ENCODE measurements at regions not wholly inside any gene's neighbourhood (a gene's known extent, or its start where the extent isn't known, plus 50 kb on each side); places are given as distances from the start of the nearest gene placed in this dataset.

GRCh38 chr5:104815212-104815611 is 1252.6 kb upstream of the NUDT12 start (continued):
- TF ChIP-seq ZNF70 (CRISPR knock-in tag; IDR thresholded peaks at IDR 0.05): no peak

DNA sequence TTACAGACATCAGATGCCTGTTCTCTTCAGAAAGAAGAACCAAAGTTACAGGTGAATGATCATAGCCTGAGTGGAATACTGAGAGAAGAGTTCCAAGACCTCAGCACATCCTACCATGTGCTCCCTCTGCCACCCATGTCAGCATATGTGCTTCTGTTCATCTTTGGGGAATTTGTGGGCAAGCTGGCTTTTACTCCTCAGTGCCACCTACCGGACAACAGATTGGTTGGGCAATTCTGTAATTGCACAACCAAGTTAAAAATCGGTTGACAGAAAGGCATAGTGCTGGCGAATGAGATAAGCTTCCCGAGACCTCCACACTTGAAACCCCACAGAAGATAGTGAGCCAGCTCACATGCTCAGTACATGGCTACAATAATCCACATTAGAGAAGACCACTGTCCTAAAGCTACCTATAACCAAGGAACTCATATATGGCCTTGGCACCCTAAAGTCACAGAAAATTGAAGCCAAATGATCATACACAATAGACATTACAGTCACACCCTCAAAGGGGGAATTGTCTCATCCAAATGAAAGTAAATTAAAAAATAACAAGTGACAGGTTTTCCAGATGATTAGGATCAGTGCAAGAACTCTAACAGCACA is 1238.0 kb upstream of the NUDT12 start:
- no peak for ATAC-seq
- TF ChIP-seq, protein P1, sequence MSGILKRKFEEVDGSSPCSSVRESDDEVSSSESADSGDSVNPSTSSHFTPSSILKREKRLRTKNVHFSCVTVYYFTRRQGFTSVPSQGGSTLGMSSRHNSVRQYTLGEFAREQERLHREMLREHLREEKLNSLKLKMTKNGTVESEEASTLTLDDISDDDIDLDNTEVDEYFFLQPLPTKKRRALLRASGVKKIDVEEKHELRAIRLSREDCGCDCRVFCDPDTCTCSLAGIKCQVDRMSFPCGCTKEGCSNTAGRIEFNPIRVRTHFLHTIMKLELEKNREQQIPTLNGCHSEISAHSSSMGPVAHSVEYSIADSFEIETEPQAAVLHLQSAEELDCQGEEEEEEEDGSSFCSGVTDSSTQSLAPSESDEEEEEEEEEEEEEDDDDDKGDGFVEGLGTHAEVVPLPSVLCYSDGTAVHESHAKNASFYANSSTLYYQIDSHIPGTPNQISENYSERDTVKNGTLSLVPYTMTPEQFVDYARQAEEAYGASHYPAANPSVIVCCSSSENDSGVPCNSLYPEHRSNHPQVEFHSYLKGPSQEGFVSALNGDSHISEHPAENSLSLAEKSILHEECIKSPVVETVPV (CRISPR knock-in tag; IDR thresholded peaks at IDR 0.05): no peak
- no peak for TF ChIP-seq SNAI2 (CRISPR knock-in tag; IDR thresholded peaks at IDR 0.05)
- TF ChIP-seq ZNF70 (CRISPR knock-in tag; IDR thresholded peaks at IDR 0.05): no peak
- no peak for TF ChIP-seq ESRRG (CRISPR knock-in tag; IDR thresholded peaks at IDR 0.05)
- TF ChIP-seq GLIS3 (CRISPR knock-in tag; IDR thresholded peaks at IDR 0.05): no peak
- no peak for TF ChIP-seq ZNF8 (CRISPR knock-in tag; IDR thresholded peaks at IDR 0.05)
- TF ChIP-seq TSHZ2 (CRISPR knock-in tag; IDR thresholded peaks at IDR 0.05): no peak
- no peak for TF ChIP-seq CREB5 (CRISPR knock-in tag; IDR thresholded peaks at IDR 0.05; ENCODE audit: low read depth)
- no peak for TF ChIP-seq CSDC2 (CRISPR knock-in tag; IDR thresholded peaks at IDR 0.05)
- TF ChIP-seq RARB (CRISPR knock-in tag; IDR thresholded peaks at IDR 0.05): no peak

- no peak for ATAC-seq
- TF ChIP-seq ISL1 (CRISPR knock-in tag; IDR thresholded peaks at IDR 0.05) (no peak), GLIS3 (CRISPR knock-in tag; IDR thresholded peaks at IDR 0.05) (no peak), CREB5 (CRISPR knock-in tag; IDR thresholded peaks at IDR 0.05; ENCODE audit: low read depth) (no peak), TCF4 (CRISPR knock-in tag; IDR thresholded peaks at IDR 0.05; ENCODE audit: borderline replicate concordance) (no peak), ZNF70 (CRISPR knock-in tag; IDR thresholded peaks at IDR 0.05) (no peak), ZC3H10 (CRISPR knock-in tag; IDR thresholded peaks at IDR 0.05) (no peak), SNAI2 (CRISPR knock-in tag; IDR thresholded peaks at IDR 0.05) (no peak)
These were observed 1231.1 kb upstream of the NUDT12 start for GRCh38 chr5:104793755-104794080.

GRCh38 chr5:104793031-104793754 is 1230.6 kb upstream of the NUDT12 start:
- TF ChIP-seq, protein P1 (CRISPR knock-in tag; IDR thresholded peaks at IDR 0.05): no peak
- TF ChIP-seq ESRRG (CRISPR knock-in tag; IDR thresholded peaks at IDR 0.05): no peak
- TF ChIP-seq PPARA (CRISPR knock-in tag; IDR thresholded peaks at IDR 0.05; ENCODE audit: borderline replicate concordance): no peak
- TF ChIP-seq CSDC2 (CRISPR knock-in tag; IDR thresholded peaks at IDR 0.05): no peak
- no peak for TF ChIP-seq OSR1 (CRISPR knock-in tag; IDR thresholded peaks at IDR 0.05)
- no peak for TF ChIP-seq TOX (CRISPR knock-in tag; IDR thresholded peaks at IDR 0.05; ENCODE audit: borderline replicate concordance)
- TF ChIP-seq GLIS3 (CRISPR knock-in tag; IDR thresholded peaks at IDR 0.05): no peak
- ATAC-seq: no peak

- peak; percentile 19; the same call in 1 of the 3 replicates for ATAC-seq
- TF ChIP-seq ZFP3 (CRISPR knock-in tag; IDR thresholded peaks at IDR 0.05) (no peak), ISL1 (CRISPR knock-in tag; IDR thresholded peaks at IDR 0.05) (no peak), TCF4 (CRISPR knock-in tag; IDR thresholded peaks at IDR 0.05; ENCODE audit: borderline replicate concordance) (no peak), ZNF70 (CRISPR knock-in tag; IDR thresholded peaks at IDR 0.05) (no peak), ZNF8 (CRISPR knock-in tag; IDR thresholded peaks at IDR 0.05) (no peak), CREB5 (CRISPR knock-in tag; IDR thresholded peaks at IDR 0.05; ENCODE audit: low read depth) (no peak), ESRRG (CRISPR knock-in tag; IDR thresholded peaks at IDR 0.05) (no peak)
- TF ChIP-seq, protein P2, sequence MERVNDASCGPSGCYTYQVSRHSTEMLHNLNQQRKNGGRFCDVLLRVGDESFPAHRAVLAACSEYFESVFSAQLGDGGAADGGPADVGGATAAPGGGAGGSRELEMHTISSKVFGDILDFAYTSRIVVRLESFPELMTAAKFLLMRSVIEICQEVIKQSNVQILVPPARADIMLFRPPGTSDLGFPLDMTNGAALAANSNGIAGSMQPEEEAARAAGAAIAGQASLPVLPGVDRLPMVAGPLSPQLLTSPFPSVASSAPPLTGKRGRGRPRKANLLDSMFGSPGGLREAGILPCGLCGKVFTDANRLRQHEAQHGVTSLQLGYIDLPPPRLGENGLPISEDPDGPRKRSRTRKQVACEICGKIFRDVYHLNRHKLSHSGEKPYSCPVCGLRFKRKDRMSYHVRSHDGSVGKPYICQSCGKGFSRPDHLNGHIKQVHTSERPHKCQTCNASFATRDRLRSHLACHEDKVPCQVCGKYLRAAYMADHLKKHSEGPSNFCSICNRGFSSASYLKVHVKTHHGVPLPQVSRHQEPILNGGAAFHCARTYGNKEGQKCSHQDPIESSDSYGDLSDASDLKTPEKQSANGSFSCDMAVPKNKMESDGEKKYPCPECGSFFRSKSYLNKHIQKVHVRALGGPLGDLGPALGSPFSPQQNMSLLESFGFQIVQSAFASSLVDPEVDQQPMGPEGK (CRISPR knock-in tag; IDR thresholded peaks at IDR 0.05; ENCODE audit: borderline replicate concordance): no peak
- TF ChIP-seq, protein P1 (CRISPR knock-in tag; IDR thresholded peaks at IDR 0.05): no peak
These were observed 1226.8 kb upstream of the NUDT12 start for GRCh38 chr5:104789366-104789765.
